HepG2 (cell line): ENCODE measurements at regions not wholly inside any gene's neighbourhood (a gene's known extent, or its start where the extent isn't known, plus 50 kb on each side); places are given as distances from the start of the nearest gene placed in this dataset.

Experiments
- ATAC-seq: fragments of 200-7000 bp; cut with Tn5 transposase; 3 replicates; pipeline ENCODE4 v1.9.1; 2020; ENCODE audit warnings: mild to moderate bottlenecking, moderate library complexity
- BruUV-seq: library from RNA; stranded (reverse); fragments of 400-500 nt; replicated peaks from 2 replicates; lab custom pipeline; 2021; lab: Mats Ljungman, UMichigan
- CTCF ChIA-PET: fragments of 300-600 bp; formaldehyde crosslinking; extraction: SDS; loops from one replicate; lab custom pipeline; 2021; ENCODE audit warnings: low total read pairs, inconsistent platforms, low intra/inter-chr PET ratio; lab: Yijun Ruan, JAX
- POLR2A ChIA-PET: fragments of 350-600 bp; sonication (Branson Sonifier 250); formaldehyde crosslinking; loops from one replicate; lab custom pipeline; 2020; ENCODE audit warnings: antibody characterized with exemption, inconsistent platforms; lab: Yijun Ruan, JAX
- DNase-seq: peaks from one replicate; pipeline ENCODE4 v3.0.0-alpha.2; 2015; ENCODE audit warnings: low spot score
- FAIRE-seq: peaks from 3 replicates; lab custom pipeline; 2011; peaks lifted over from hg19 to GRCh38; lab: Jason Lieb, UNC
- H2AFZ ChIP-seq: one replicate; pipeline ENCODE4 v1.6.1; 2011; ENCODE audit warnings: low read length, inconsistent platforms
- H3K27ac ChIP-seq: fragments of 300-600 bp; 3 replicates; pipeline ENCODE4 v1.8.0; 2011; ENCODE audit warnings: mixed run types, mild to moderate bottlenecking, mixed read lengths, low read length, inconsistent platforms; ENCODE audit not compliant: insufficient read depth; ENCODE audit errors: extremely low read length
- H3K27me3 ChIP-seq, 2 experiments: fragments of 200-600 bp in 1 of 2; 2 replicates in 1 of 2; 3 replicates in 1 of 2; pipeline versions ENCODE4 v1.6.0 to v1.8.0; 2011; ENCODE audit warnings: low read length in 2 of 2, mild to moderate bottlenecking in 2 of 2, moderate library complexity in 2 of 2, inconsistent platforms in 1 of 2; ENCODE audit not compliant: insufficient read depth in 2 of 2, control insufficient read depth in 1 of 2
- H3K36me3 ChIP-seq, 2 experiments: fragments of 200-600 bp in 1 of 2; replicated peaks in 1 of 2; 2 replicates in 1 of 2; 3 replicates in 1 of 2; pipeline versions ENCODE4 v1.5.1 to v1.8.0; 2011; ENCODE audit warnings: low read length in 2 of 2, inconsistent platforms in 1 of 2; ENCODE audit not compliant: insufficient read depth in 2 of 2, control insufficient read depth in 1 of 2
- H3K4me1 ChIP-seq: 2 replicates; pipeline ENCODE4 v1.5.1; 2012; ENCODE audit warnings: low read length, inconsistent platforms; ENCODE audit not compliant: insufficient read depth
- H3K4me2 ChIP-seq: 2 replicates; pipeline ENCODE4 v1.6.0; 2011; ENCODE audit warnings: low read depth, low read length, inconsistent platforms
- H3K4me3 ChIP-seq, 3 experiments: fragments of 200-600 bp in 1 of 3; sonication (generic), shearing (Covaris generic) in 1 of 3; replicated peaks in 1 of 3; 2 replicates each; pipeline ENCODE4 v1.5.1; 2011 to 2016; ENCODE audit warnings: low read length in 3 of 3, inconsistent platforms in 2 of 3, low read depth in 2 of 3, mild to moderate bottlenecking in 2 of 3, control low read depth in 1 of 3, mixed read lengths in 1 of 3; ENCODE audit not compliant: insufficient read depth in 1 of 3
- H3K79me2 ChIP-seq: one replicate; pipeline ENCODE4 v1.6.1; 2011; ENCODE audit warnings: low read length, inconsistent platforms; ENCODE audit not compliant: insufficient read depth
- H3K9ac ChIP-seq: 2 replicates; pipeline ENCODE4 v1.6.0; 2011; ENCODE audit warnings: mild to moderate bottlenecking, low read depth, low read length, inconsistent platforms; ENCODE audit not compliant: insufficient read depth
- H3K9me3 ChIP-seq: 2 replicates; pipeline ENCODE4 v1.5.1; 2012; ENCODE audit warnings: mild to moderate bottlenecking, low read length
- H4K20me1 ChIP-seq: 2 replicates; pipeline ENCODE4 v1.6.0; 2011; ENCODE audit warnings: inconsistent platforms, mild to moderate bottlenecking, low read length, moderate library complexity; ENCODE audit not compliant: insufficient read depth
- CHD2 ChIP-seq: IDR thresholded peaks from 2 replicates; pipeline ENCODE4 v1.6.1; 2011; ENCODE audit warnings: low read depth, low read length, improper control_type of control experiment
- E2F5 ChIP-seq: sonication (generic); formaldehyde crosslinking; conservative IDR thresholded peaks from 2 replicates; pipeline ENCODE4 v1.4.0; 2020; ENCODE audit warnings: missing genetic modification reagents
- ELF3 ChIP-seq: IDR thresholded peaks from 2 replicates; pipeline ENCODE4 v1.6.1; 2016; ENCODE audit warnings: missing genetic modification reagents, missing compliant biosample characterization
- GMEB1 ChIP-seq: sonication (generic); formaldehyde crosslinking; IDR thresholded peaks from 2 replicates; pipeline ENCODE4 v1.5.1; 2020; ENCODE audit warnings: missing genetic modification reagents, mild to moderate bottlenecking, borderline replicate concordance
- HIVEP1 ChIP-seq: sonication (generic); formaldehyde crosslinking; IDR thresholded peaks from 2 replicates; pipeline ENCODE4 v1.4.0; 2020; ENCODE audit warnings: mild to moderate bottlenecking, missing genetic modification reagents
- IKZF4 ChIP-seq: sonication (generic); formaldehyde crosslinking; IDR thresholded peaks from 2 replicates; pipeline ENCODE4 v1.5.1; 2020; ENCODE audit warnings: borderline replicate concordance, mild to moderate bottlenecking, low read depth, missing genetic modification reagents; ENCODE audit errors: not compliant biosample characterization
- MAFK ChIP-seq, 2 experiments: IDR thresholded peaks in 1 of 2; conservative IDR thresholded peaks in 1 of 2; 2 replicates each; pipeline ENCODE4 v1.6.1; 2011; ENCODE audit warnings: improper control_type of control experiment in 2 of 2, low read length in 2 of 2
- NR3C1 ChIP-seq: sonication (generic); formaldehyde crosslinking; IDR thresholded peaks from 2 replicates; pipeline ENCODE4 v1.4.0; 2020; ENCODE audit warnings: missing genetic modification reagents
- RFX5 ChIP-seq: IDR thresholded peaks from 2 replicates; pipeline ENCODE4 v1.6.1; 2011; ENCODE audit warnings: low read depth, low read length, improper control_type of control experiment
- SNAI1 ChIP-seq: sonication (generic); formaldehyde crosslinking; IDR thresholded peaks from 2 replicates; pipeline ENCODE4 v1.5.0; 2020; ENCODE audit warnings: mild to moderate bottlenecking, missing genetic modification reagents, borderline replicate concordance
- ZC3H13 ChIP-seq: sonication (generic); formaldehyde crosslinking; IDR thresholded peaks from 2 replicates; pipeline ENCODE4 v1.8.1; 2023; ENCODE audit warnings: mild to moderate bottlenecking, missing genetic modification reagents, moderate library complexity
- ZFAT ChIP-seq: sonication (generic); formaldehyde crosslinking; conservative IDR thresholded peaks from 2 replicates; pipeline ENCODE4 v1.8.1; 2023; ENCODE audit warnings: missing genetic modification reagents, inconsistent platforms
- ZNF350 ChIP-seq: sonication (generic); formaldehyde crosslinking; IDR thresholded peaks from 2 replicates; pipeline ENCODE4 v1.4.0; 2020; ENCODE audit warnings: mild to moderate bottlenecking, low read depth, missing genetic modification reagents, borderline replicate concordance
- ZNF451 ChIP-seq: sonication (generic); formaldehyde crosslinking; IDR thresholded peaks from 2 replicates; pipeline ENCODE4 v1.5.0; 2020; ENCODE audit warnings: mild to moderate bottlenecking, missing genetic modification reagents
- ZNF598 ChIP-seq: sonication (generic); formaldehyde crosslinking; IDR thresholded peaks from 2 replicates; pipeline ENCODE4 v1.5.1; 2020; ENCODE audit warnings: mild to moderate bottlenecking, missing genetic modification reagents, borderline replicate concordance
- WGBS: methylation state at CpG from one replicate; pipeline ENCODE4 v1.1.6; 2017; ENCODE audit warnings: low lambda C conversion rate; 5-methylcytosine and 5-hydroxymethylcytosine counted together
- in situ Hi-C: cut with HindIII; loops from 2 replicates; pipeline ENCODE4 v1.10.0; 2017; ENCODE audit warnings: low pct_unique_long_range_greater_than_20kb; ENCODE audit not compliant: extremely low pct_ligation_motif_present
- intact Hi-C: fragments of 100-400 bp; cut with micrococcal nuclease; formaldehyde crosslinking; loops from one replicate; pipeline ENCODE4 v1.10.0; 2022; ENCODE audit not compliant: unreplicated experiment
- TF ChIP-seq, protein P1 (sequence below): sonication (generic); formaldehyde crosslinking; IDR thresholded peaks from 2 replicates; pipeline ENCODE4 v1.8.1; 2023; ENCODE audit warnings: mild to moderate bottlenecking, missing genetic modification reagents, borderline replicate concordance
- TF ChIP-seq, protein P2 (sequence below): sonication (generic); formaldehyde crosslinking; IDR thresholded peaks from 2 replicates; pipeline ENCODE4 v1.4.0; 2020; ENCODE audit warnings: mild to moderate bottlenecking, low read depth, missing genetic modification reagents

GRCh38 chr3:33971055-33971454 is 172.6 kb downstream of the PDCD6IP start:
- no peak for ATAC-seq
- 0% methylated on average over 1 of the region's 1 CpG for WGBS
- CTCF ChIA-PET: no interaction called here
- H2AFZ ChIP-seq: no peak overlapping the region
- in situ Hi-C loops: no loop called here
- no peaks in the 10 kb centered on the region for H3K4me1 ChIP-seq
- DNase-seq: no peak
- BruUV-seq: no TSS peak
- no peak overlapping the region for H3K4me3 ChIP-seq
- H3K9ac ChIP-seq: no peak overlapping the region
- H3K4me2 ChIP-seq: no peak overlapping the region
- intact Hi-C loops: no loop called here
- TF ChIP-seq CHD2 (no peak), ZNF598 (CRISPR knock-in tag) (no peak), ZNF451 (CRISPR knock-in tag) (no peak), ELF3 (no peak), RFX5 (no peak), GMEB1 (CRISPR knock-in tag) (no peak), E2F5 (CRISPR knock-in tag) (no peak), ZNF350 (no peak), HIVEP1 (CRISPR knock-in tag) (no peak), ZFAT (CRISPR knock-in tag) (no peak), SNAI1 (CRISPR knock-in tag) (no peak), ZC3H13 (CRISPR knock-in tag) (no peak), MAFK (conservative IDR thresholded peaks at IDR 0.05 in 1 of 2, IDR thresholded peaks at IDR 0.05 in 1 of 2; ENCODE audit: low read length in 2 of 2) (no peak), IKZF4 (no peak), NR3C1 (no peak)
- TF ChIP-seq, protein P1, sequence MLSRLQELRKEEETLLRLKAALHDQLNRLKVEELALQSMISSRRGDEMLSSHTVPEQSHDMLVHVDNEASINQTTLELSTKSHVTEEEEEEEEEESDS (CRISPR knock-in tag): no peak
- TF ChIP-seq, protein P2, sequence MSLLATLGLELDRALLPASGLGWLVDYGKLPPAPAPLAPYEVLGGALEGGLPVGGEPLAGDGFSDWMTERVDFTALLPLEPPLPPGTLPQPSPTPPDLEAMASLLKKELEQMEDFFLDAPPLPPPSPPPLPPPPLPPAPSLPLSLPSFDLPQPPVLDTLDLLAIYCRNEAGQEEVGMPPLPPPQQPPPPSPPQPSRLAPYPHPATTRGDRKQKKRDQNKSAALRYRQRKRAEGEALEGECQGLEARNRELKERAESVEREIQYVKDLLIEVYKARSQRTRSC (CRISPR knock-in tag): no peak
- H3K9me3 ChIP-seq: peaks cover 7% of the 10 kb centered on the region; the same call in 1 of the 2 replicates
- H3K36me3 ChIP-seq: no peaks in the 10 kb centered on the region
- H3K27ac ChIP-seq: no peak overlapping the region
- POLR2A ChIA-PET: no interaction called here
- no peaks in the 10 kb centered on the region; a peak in 1 of 5 replicates for H3K27me3 ChIP-seq
- no peaks in the 10 kb centered on the region for H4K20me1 ChIP-seq
- FAIRE-seq: no peak
- no peaks in the 10 kb centered on the region for H3K79me2 ChIP-seq
